ENCODE measurements at regions not wholly inside any gene's neighbourhood (a gene's known extent, or its start where the extent isn't known, plus 50 kb on each side); places are given as distances from the start of the nearest gene placed in this dataset.

GRCh38 chr1:208537198-208537597, 293.0 kb upstream of the PLXNA2 start:
- no peak for DNase-seq (ENCODE audit: extremely low read depth, low read depth)

GRCh38 chr1:208538078-208538477, 293.9 kb upstream of the PLXNA2 start:
- no peak for DNase-seq (ENCODE audit: extremely low read depth, low read depth)

- no peak for DNase-seq (ENCODE audit: extremely low read depth, low read depth)
Measured at GRCh38 chr1:208538587-208538986, 294.4 kb upstream of the PLXNA2 start.

- DNase-seq (ENCODE audit: extremely low read depth, low read depth), result no peak
Measured at GRCh38 chr1:208540724-208541123, 296.5 kb upstream of the PLXNA2 start.

GRCh38 chr1:208541225-208541855, 297.2 kb upstream of the PLXNA2 start:
- no peak for DNase-seq (ENCODE audit: extremely low read depth, low read depth)

- DNase-seq (ENCODE audit: extremely low read depth, low read depth), result no peak
Measured at GRCh38 chr1:208542309-208542708, 298.1 kb upstream of the PLXNA2 start.

GRCh38 chr1:208544053-208544452, 299.9 kb upstream of the PLXNA2 start:
- no peak for DNase-seq (ENCODE audit: extremely low read depth, low read depth)

GRCh38 chr1:208544794-208545193, 300.6 kb upstream of the PLXNA2 start:
- DNase-seq (ENCODE audit: extremely low read depth, low read depth), result no peak

GRCh38 chr1:208551024-208551423, 306.8 kb upstream of the PLXNA2 start:
- no peak for DNase-seq (ENCODE audit: extremely low read depth, low read depth)

GRCh38 chr1:208551633-208552320, 307.6 kb upstream of the PLXNA2 start:
- DNase-seq (ENCODE audit: extremely low read depth, low read depth), result no peak

- no peak for DNase-seq (ENCODE audit: extremely low read depth, low read depth)
Measured at GRCh38 chr1:208552928-208553327, 308.7 kb upstream of the PLXNA2 start.

- no peak for DNase-seq (ENCODE audit: extremely low read depth, low read depth)
Measured at GRCh38 chr1:208556461-208556860, 312.3 kb upstream of the PLXNA2 start.

- no peak for DNase-seq (ENCODE audit: extremely low read depth, low read depth)
Measured at GRCh38 chr1:208557046-208557722, 313.0 kb upstream of the PLXNA2 start.

- no peak for DNase-seq (ENCODE audit: extremely low read depth, low read depth)
Measured at GRCh38 chr1:208557723-208558094, 313.5 kb upstream of the PLXNA2 start.

GRCh38 chr1:208559597-208560329, 315.6 kb upstream of the PLXNA2 start:
- DNase-seq (ENCODE audit: extremely low read depth, low read depth), result no peak

GRCh38 chr1:208562151-208562960, 318.2 kb upstream of the PLXNA2 start:
- no peak for DNase-seq (ENCODE audit: extremely low read depth, low read depth)

GRCh38 chr1:208564466-208564865, 320.3 kb upstream of the PLXNA2 start:
- DNase-seq (ENCODE audit: extremely low read depth, low read depth), result no peak

GRCh38 chr1:208565756-208566440, 321.7 kb upstream of the PLXNA2 start:
- no peak for DNase-seq (ENCODE audit: extremely low read depth, low read depth)

- DNase-seq (ENCODE audit: extremely low read depth, low read depth), result no peak
Measured at GRCh38 chr1:208569181-208569580, 325.0 kb upstream of the PLXNA2 start.

GRCh38 chr1:208570362-208570761, 326.2 kb upstream of the PLXNA2 start:
- no peak for DNase-seq (ENCODE audit: extremely low read depth, low read depth)
